ENCODE measurements at regions not wholly inside any gene's neighbourhood (a gene's known extent, or its start where the extent isn't known, plus 50 kb on each side); places are given as distances from the start of the nearest gene placed in this dataset.

- TF ChIP-seq GABPA (IDR thresholded peaks at IDR 0.05; ENCODE audit: low read depth) (no peak), CTCF (IDR thresholded peaks at IDR 0.05) (no peak), SMC3 (IDR thresholded peaks at IDR 0.05; ENCODE audit: low read depth, low read length) (no peak), FOXM1 (IDR thresholded peaks at IDR 0.05; ENCODE audit: low read depth) (no peak), TAF1 (IDR thresholded peaks at IDR 0.05; ENCODE audit: borderline replicate concordance, low read depth, low read length) (no peak), PBX3 (IDR thresholded peaks at IDR 0.05) (no peak), RAD21 (IDR thresholded peaks at IDR 0.05; ENCODE audit: low read length) (no peak), POLR2AphosphoS5 (IDR thresholded peaks at IDR 0.05; ENCODE audit: low read depth, low read length) (no peak), MXI1 (IDR thresholded peaks at IDR 0.05; ENCODE audit: low read depth, low read length) (no peak)
Measured at GRCh38 chr2:184154438-184154837, 443.9 kb upstream of the ZNF804A start.

All from SK-N-SH (cell line).